HepG2 (cell line): ENCODE measurements at regions not wholly inside any gene's neighbourhood (a gene's known extent, or its start where the extent isn't known, plus 50 kb on each side); places are given as distances from the start of the nearest gene placed in this dataset.

ENCODE experiments used
- ARID5B ChIP-seq: IDR thresholded peaks from 2 replicates; pipeline ENCODE4 v1.4.0; 2020; ENCODE audit warnings: mild to moderate bottlenecking, missing genetic modification reagents
- ASH2L ChIP-seq: fragments of 300-600, 200-600 bp; sonication (generic); IDR thresholded peaks from 2 replicates; pipeline ENCODE4 v1.7.0; 2017; ENCODE audit warnings: low read depth, mild to moderate bottlenecking, moderate library complexity, mixed read lengths, low read length; ENCODE audit not compliant: insufficient read length
- ATF6 ChIP-seq: sonication (generic); formaldehyde crosslinking; conservative IDR thresholded peaks from 2 replicates; pipeline ENCODE4 v1.4.0; 2020; ENCODE audit warnings: missing genetic modification reagents
- BRD4 ChIP-seq: sonication (generic); formaldehyde crosslinking; IDR thresholded peaks from 2 replicates; pipeline ENCODE4 v1.4.0; 2020; ENCODE audit warnings: missing genetic modification reagents
- CREM ChIP-seq, 2 experiments: sonication (generic) in 1 of 2; formaldehyde crosslinking in 1 of 2; IDR thresholded peaks; 2 replicates each; pipeline versions ENCODE4 v1.4.0 to v1.6.1; 2016 to 2020; ENCODE audit warnings: antibody characterized with exemption in 1 of 2, mild to moderate bottlenecking in 1 of 2, missing genetic modification reagents in 1 of 2
- ELF3 ChIP-seq: IDR thresholded peaks from 2 replicates; pipeline ENCODE4 v1.6.1; 2016; ENCODE audit warnings: missing genetic modification reagents, missing compliant biosample characterization
- EP300 ChIP-seq, 3 experiments: sonication (generic) in 1 of 3; formaldehyde crosslinking in 1 of 3; IDR thresholded peaks; 2 replicates each; pipeline versions ENCODE4 v1.5.1 to v1.6.1; 2011 to 2020; ENCODE audit warnings: low read depth in 2 of 3, low read length in 2 of 3, borderline replicate concordance in 1 of 3, improper control_type of control experiment in 1 of 3, mild to moderate bottlenecking in 1 of 3, missing genetic modification reagents in 1 of 3, moderate library complexity in 1 of 3
- HOMEZ ChIP-seq: IDR thresholded peaks from 2 replicates; pipeline ENCODE4 v1.6.1; 2016; ENCODE audit warnings: low read depth
- MAFG ChIP-seq: sonication (generic); formaldehyde crosslinking; IDR thresholded peaks from 2 replicates; pipeline ENCODE4 v1.5.1; 2020; ENCODE audit warnings: mild to moderate bottlenecking, missing genetic modification reagents
- NR2F1 ChIP-seq, 2 experiments: fragments of 450-650 bp in 1 of 2; formaldehyde crosslinking in 1 of 2; IDR thresholded peaks; 2 replicates each; pipeline versions ENCODE4 v1.5.0 to v1.6.1; 2016 to 2020; ENCODE audit warnings: mild to moderate bottlenecking in 1 of 2, missing compliant biosample characterization in 1 of 2, missing genetic modification reagents in 1 of 2, moderate library complexity in 1 of 2
- NR2F6 ChIP-seq, 2 experiments: IDR thresholded peaks; 2 replicates each; pipeline ENCODE4 v1.6.1; 2016; ENCODE audit warnings: antibody characterized with exemption in 1 of 2, mild to moderate bottlenecking in 1 of 2
- PAXIP1 ChIP-seq: sonication (generic); formaldehyde crosslinking; conservative IDR thresholded peaks from 2 replicates; pipeline ENCODE4 v1.4.0; 2020; ENCODE audit warnings: mild to moderate bottlenecking, missing genetic modification reagents, moderate library complexity
- SALL1 ChIP-seq: sonication (generic); formaldehyde crosslinking; IDR thresholded peaks from 2 replicates; pipeline ENCODE4 v1.8.0; 2022; ENCODE audit warnings: mild to moderate bottlenecking, missing genetic modification reagents
- TARDBP ChIP-seq: sonication (generic); formaldehyde crosslinking; IDR thresholded peaks from 2 replicates; pipeline ENCODE4 v1.8.0; 2022; ENCODE audit warnings: mild to moderate bottlenecking, missing genetic modification reagents
- TEAD3 ChIP-seq: optimal IDR thresholded peaks from 2 replicates; pipeline ENCODE3; 2016; ENCODE audit warnings: borderline replicate concordance
- TF ChIP-seq, protein P1 (sequence below): sonication (generic); formaldehyde crosslinking; IDR thresholded peaks from 2 replicates; pipeline ENCODE4 v1.8.1; 2023; ENCODE audit warnings: missing genetic modification reagents, mild to moderate bottlenecking, borderline replicate concordance

- 0 out of 4 replicates have a peak, but pooled peaks of 1 of the 2 experiments have one; percentile 26 for TF ChIP-seq EP300 (IDR thresholded peaks at IDR 0.05; ENCODE audit: low read depth in 2 of 2, low read length in 2 of 2)
- no peak for TF ChIP-seq EP300 (CRISPR knock-in tag; IDR thresholded peaks at IDR 0.05; ENCODE audit: borderline replicate concordance)
- TF ChIP-seq HOMEZ (CRISPR knock-in tag), result 0 out of 2 replicates have a peak, but pooled peaks have one; percentile 27
- TF ChIP-seq ASH2L, result peak; percentile 41
- 0 out of 2 replicates have a peak, but pooled peaks have one; percentile 15 for TF ChIP-seq SALL1 (CRISPR knock-in tag)
- peak in 1 of 2 experiments; percentile 69; a peak in 2 of 4 replicates for TF ChIP-seq NR2F1 (CRISPR knock-in tag; IDR thresholded peaks at IDR 0.05)
- TF ChIP-seq ARID5B (CRISPR knock-in tag), result peak; percentile 30; the same call in 1 of the 2 replicates
- no peak for TF ChIP-seq BRD4 (CRISPR knock-in tag)
- TF ChIP-seq NR2F6 (IDR thresholded peaks at IDR 0.05), result peak; percentile 65
- peak; percentile 38; the same call in 1 of the 2 replicates for TF ChIP-seq NR2F6 (CRISPR knock-in tag; IDR thresholded peaks at IDR 0.05)
- no peak for TF ChIP-seq MAFG (CRISPR knock-in tag)
- 0 out of 2 replicates have a peak, but pooled peaks have one; percentile 13 for TF ChIP-seq ELF3 (CRISPR knock-in tag)
- TF ChIP-seq PAXIP1 (CRISPR knock-in tag), result peak; percentile 40; the same call in 1 of the 2 replicates
- TF ChIP-seq ATF6 (CRISPR knock-in tag), result no peak
- TF ChIP-seq TARDBP (CRISPR knock-in tag), result no peak
- TF ChIP-seq TEAD3, result peak; percentile 53
- TF ChIP-seq, protein P1, sequence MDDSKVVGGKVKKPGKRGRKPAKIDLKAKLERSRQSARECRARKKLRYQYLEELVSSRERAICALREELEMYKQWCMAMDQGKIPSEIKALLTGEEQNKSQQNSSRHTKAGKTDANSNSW, result no peak
- TF ChIP-seq CREM (IDR thresholded peaks at IDR 0.05), result peak; percentile 11; the same call in 1 of the 2 replicates
- no peak for TF ChIP-seq CREM (CRISPR knock-in tag; IDR thresholded peaks at IDR 0.05)
Measured at GRCh38 chr7:54880326-54880989, 121.4 kb upstream of the SEC61G start (continued).
